Hematopoietic multipotent progenitor cell treated with erythropoietin and hydrocortisone succinate and interleukin-3 and kit ligand, for 8 days (in vitro differentiated cells): ENCODE measurements at regions not wholly inside any gene's neighbourhood (a gene's known extent, or its start where the extent isn't known, plus 50 kb on each side); places are given as distances from the start of the nearest gene placed in this dataset.

Source experiments
- DNase-seq: peaks from one replicate; pipeline ENCODE4 v3.0.0-alpha.2; 2015

DNA sequence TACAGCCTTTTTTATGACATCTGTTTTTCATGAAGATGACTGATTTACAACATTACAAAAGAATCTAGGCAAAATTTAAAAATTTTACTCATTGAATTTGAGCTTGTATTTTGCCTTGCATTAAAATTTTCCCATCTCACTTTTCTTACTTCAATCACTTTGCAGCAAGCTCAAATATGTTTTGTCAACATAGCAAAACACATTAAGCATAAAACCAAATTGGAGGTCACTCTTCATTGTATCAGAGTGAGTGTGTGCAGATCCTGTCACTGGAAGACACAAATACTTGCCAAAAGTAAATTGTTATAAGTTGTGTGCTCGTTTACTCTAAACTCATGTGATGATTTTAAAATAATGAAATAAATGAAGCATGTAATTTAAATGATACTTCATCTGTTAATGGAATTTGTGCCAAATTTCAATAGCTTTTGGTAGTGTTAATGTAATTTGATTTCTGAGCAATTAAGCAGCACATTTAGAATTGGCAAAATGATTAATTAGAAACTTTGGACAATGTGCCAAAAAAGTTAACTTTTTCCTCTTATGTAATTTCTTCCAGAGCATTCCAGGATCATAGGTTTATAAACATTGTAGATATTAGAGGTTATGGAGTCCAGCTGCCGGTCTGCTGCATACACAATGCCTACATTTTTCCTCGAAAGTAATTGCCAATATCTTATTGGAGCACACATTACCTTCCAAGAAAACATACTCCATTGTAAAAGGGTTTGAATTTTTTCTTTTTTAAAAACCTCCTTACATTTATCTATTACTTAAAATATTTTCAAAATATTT, 1078.2 kb upstream of the LRRTM3 start:
- no peak for DNase-seq

DNA sequence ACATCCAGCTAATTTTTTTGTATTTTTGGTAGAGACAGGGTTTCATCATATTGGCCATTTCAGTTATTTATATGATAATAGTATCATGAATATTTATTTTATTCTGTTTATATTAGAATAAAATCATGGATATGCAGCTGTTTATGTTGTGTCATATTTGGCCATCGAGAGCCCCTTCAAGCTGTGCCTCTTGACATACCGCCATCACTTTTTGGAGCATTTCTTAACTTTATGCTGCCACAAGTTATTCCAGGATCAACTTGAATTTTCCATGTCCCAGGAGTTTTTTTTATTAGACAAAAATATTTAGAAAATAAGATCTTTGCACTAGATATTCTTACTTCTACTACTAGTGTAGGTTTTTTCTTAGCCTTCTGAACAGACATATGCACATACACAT, 1067.0 kb upstream of the LRRTM3 start:
- DNase-seq: no peak

GRCh38 chr10:65861249-65861648, 1064.6 kb upstream of the LRRTM3 start:
- no peak for DNase-seq
